HS-5 (cell line): ENCODE measurements at regions not wholly inside any gene's neighbourhood (a gene's known extent, or its start where the extent isn't known, plus 50 kb on each side); places are given as distances from the start of the nearest gene placed in this dataset.
A peak's percentile ranks its signal among the peaks of the same experiment; 100 is the strongest.

ENCODE experiments used
- DNase-seq: peaks from one replicate; pipeline ENCODE4 v3.0.0-alpha.2; 2012; ENCODE audit warnings: low read depth

DNA sequence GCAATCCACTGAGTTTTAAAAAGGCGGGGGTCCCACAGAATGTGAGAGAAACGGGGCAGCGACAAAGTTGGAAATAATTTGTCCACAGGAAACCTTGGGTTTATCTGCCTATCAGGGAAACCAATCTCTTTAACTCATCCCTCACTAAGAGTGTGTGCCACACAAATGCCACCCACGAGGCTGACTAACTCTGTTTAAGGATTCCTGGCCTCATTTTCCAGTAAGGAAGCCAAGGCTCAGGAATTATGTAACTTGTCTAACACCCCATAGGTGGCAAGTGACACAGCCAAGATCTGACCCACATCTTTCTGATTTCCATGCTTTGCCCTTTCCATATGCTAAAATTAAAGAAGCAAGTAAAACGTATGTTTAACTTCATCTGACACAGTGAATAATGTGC is 263.2 kb downstream of the CNTN3 start:
- DNase-seq, result no peak

DNA sequence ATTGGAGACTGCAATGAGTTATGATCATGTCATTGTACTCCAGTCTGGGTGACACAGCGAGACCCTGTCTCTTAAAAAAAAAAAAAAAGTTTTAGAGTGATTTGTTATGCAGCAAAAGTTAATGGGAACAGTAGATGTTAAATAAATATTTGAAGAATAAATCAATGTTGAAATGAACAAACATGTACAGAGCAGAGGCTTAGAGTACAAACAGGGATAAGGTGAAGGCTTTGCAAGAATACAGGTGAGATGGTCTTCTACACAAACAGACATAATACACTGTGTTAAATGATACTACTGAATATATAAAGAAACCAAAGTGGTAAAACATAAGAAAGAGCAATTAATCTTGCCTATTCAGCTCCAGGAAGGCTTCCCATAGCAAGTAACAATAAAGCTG is 265.4 kb downstream of the CNTN3 start:
- no peak for DNase-seq

DNA sequence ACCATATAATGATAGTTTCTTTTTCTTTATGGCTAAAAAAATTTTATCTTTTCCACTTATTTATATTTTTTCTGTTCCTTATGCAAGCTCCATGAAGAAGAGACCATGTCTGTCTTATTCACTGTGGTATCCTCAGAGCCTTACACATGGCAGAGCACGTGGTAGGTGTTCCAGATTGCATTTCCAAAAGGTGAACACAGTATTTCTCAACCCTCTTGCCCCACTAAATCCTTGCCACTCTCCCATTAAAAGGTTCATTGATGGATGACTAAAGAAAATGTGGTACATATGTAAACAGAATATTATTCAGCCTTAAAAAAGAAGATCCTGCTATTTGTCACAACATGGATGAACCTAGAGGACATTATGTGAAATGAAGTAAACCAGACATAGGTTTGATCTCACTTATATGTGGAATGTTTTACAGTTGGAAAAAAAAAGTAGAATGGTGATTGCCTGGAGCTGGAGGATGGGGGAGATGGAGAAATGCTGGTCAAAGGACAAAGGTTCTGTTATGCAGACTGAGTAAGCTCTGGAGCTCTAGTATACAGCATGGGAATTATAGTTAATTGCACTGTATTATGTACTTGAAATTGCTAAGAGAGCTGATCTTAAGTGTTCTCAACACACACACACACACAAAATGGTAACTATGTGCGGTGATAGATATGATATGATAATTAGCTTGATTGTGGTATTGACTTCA is 266.7 kb downstream of the CNTN3 start:
- no peak for DNase-seq

DNA sequence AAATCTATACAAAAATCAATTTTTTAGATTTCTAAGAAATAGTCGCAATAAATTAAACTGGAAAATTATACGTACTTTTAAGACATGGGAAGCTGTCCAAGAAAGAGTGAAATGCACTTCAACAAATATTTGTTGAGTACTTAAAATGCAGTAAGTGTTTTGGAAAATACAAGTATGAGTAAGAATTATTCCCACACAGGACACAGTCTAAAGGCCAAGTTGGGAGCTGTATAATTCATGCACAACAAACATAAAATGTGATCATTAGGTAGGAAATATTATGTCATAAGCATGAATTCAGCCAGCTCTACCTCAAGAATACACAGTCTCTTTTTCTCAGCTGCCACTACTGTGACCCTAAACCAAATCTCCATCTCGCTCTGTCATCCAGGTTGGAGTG is 267.6 kb downstream of the CNTN3 start:
- no peak for DNase-seq

DNA sequence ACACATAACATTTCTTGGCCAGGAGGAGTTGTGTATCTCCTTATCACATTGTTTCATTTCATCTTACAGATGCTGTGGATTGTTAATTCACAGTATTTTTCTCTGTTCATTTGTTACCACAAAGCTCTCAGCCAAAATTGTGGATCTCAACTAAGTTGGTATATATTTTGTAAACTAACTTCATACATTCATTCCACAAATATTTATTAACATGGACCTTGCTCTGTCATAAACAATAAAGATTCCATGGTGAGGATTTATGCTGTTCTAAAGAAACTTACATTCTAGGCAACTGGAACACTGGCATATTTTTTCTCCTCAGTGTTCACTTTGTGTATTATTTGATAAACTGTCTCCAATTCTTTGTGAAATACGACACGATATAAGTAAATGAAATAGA is 268.8 kb downstream of the CNTN3 start:
- DNase-seq, result no peak

DNA sequence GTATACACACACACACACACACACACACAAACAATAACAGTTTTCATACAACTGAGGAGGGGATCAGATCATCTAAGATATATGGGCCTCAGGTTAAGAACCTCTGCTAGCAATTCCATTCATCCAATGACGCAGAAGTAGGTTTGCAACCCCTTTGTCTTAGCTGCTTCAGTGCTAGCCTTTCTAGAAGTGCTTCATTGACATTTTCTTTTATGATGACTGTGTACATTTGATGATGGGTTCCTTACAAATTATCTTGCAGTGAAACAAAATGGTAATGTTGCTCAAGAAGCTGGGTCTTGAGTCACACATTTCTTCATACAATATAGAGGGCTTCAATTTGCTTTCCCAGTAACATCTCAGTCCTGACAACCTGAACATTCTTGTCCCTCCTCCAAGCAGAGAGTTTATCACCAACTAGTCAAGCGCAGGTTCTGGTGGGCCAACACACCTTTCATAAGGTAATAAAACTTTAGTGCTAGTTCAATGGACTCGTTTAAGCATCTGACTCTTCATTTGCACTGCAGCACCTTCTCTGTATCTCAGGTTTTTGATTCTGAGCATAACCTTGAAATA is 269.5 kb downstream of the CNTN3 start:
- DNase-seq, result no peak

DNA sequence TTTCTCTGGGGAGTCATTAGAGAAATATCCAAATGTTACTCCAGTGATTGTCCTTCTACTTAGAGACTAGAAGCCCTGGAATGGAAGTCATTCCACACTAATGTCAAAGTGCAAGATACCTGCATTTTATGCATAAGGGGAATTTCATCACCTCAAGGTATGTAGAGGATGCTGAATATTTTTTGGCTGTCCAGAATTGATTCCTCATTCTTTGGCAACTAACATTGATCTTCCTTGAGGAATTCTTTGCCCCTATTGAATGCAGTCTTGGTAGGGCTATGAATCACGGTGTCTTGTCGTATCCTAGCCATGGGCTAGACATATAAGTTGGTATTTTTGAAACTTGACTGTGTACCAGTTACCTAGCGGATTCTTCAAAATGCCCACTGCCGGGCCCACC is 271.1 kb downstream of the CNTN3 start:
- no peak for DNase-seq

DNA sequence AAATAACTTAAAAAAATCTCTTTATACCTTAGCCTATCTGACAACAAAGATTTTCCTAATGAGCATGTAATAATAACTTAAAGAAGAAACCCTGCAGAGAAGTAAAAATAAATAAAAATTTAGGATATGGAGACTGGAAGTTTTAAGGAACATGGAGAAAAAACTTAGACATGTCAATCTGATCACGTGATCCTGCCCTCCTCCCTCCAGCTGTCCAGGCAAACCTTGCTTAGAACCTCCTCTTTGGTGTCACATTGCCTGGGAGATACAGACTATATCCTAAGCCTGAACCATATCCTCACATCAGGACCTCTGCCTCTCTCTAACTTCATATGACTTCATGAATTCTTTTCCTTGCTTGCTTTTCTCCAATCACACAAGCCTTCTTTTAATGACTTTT is 275.5 kb downstream of the CNTN3 start:
- no peak for DNase-seq

DNA sequence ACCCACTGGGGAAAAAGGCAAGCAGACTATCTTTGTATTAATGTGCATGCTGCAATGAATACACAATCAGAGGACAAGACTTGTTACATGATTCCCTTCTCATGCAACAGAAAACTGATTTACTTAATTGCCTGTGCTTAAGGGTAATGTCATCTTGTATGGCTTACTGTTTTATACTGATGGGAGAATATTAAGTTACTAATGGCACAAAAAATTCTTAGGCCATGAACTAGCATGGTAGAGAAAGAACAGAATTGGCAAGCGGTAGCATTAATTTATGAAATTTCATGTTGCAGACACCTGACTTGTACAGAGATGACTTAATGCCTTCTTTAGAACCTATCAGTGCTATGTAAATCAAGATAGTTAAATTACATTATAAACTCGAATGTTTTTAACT is 282.3 kb downstream of the CNTN3 start:
- DNase-seq, result no peak

DNA sequence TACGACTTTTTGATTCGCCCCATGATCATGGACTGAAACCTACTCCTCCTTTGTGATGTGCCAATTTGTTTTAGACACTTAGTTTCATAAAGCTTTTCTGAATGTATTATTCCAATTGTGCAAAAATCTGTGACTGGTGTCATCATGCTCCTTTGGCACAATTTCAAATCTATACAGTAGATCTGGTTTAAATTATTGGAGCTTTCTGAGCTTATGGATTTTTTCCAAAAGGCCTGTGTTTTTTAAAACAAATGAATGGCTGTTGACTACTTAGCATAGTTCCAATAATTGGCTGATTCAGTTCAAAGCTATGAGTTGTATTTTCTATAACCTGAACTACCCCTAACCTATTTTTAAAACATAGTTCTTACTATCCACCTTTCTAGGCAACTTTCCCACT is 282.7 kb downstream of the CNTN3 start:
- no peak for DNase-seq

DNA sequence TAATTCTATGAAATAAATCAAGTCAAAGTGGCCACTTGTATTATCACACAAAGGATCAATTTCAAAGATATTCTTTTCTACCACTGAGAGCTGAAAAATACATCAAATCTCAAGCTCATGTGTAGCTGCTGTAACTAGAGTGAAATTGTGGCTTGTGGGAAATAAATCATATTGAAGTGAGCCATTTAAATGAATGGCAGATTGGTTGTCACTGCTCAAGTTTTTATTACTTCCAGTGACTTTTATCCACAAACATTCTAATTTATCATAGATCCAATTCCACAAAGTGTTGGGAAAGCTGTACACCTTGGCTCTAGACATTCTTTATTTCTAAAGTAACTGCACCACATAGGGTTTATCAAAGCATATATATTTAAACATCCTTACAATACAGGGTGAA is 285.4 kb downstream of the CNTN3 start:
- DNase-seq, result no peak

DNA sequence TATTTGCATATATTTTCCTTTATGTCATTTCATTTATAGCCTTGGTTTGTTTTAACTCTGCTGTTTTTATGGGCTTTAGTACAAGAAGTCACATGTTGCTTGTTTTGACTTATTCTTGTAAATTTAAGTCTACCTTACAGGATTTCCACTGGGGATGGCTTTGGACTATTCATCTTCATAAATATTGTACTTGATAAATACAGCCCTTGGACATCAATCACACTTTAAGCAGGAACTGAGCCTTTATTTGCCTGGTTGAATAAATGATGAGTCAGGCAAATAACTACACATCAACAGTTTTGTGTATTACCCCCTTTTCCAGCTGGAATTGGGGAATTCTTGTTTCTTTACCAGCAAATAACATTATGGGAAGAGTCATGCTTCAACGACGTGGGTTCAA is 286.0 kb downstream of the CNTN3 start:
- DNase-seq, result no peak

DNA sequence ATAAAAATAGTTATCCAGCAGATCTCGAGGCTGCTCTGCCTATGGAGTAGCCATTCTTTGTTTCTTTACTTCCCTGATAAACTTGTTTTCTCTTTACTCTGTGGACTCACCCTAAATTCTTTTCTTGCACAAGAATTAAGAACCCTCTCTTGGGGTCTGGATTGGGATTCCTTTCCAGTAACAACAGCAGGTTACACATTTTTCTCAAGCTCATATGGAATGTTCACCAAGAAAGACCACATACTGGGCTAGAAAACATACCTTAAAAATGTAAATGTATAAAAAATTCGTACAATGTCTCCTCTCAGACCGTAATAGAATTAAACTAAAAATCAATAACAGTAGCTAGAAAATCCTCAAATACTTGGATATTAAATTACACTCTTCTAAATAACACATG is 299.2 kb downstream of the CNTN3 start:
- no peak for DNase-seq

DNA sequence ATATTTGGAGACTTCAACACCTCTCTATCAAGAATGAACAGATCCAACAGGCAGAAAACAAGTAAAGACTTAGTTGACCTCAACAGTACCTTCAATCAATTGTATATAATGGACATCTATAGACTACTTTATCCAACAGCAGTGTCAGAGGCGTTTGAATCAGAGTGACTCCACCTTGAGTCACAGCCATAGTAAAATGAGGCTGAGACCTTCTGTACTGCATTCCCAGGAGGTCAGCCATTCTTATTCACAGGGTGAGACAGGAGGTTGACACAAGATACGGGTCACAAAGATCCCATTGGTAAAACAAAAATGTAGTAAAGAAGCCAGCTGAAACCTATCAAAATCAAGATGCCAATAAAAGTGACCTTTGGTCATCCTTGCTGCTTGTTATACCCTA is 299.8 kb downstream of the CNTN3 start:
- peak; percentile 23 for DNase-seq

DNA sequence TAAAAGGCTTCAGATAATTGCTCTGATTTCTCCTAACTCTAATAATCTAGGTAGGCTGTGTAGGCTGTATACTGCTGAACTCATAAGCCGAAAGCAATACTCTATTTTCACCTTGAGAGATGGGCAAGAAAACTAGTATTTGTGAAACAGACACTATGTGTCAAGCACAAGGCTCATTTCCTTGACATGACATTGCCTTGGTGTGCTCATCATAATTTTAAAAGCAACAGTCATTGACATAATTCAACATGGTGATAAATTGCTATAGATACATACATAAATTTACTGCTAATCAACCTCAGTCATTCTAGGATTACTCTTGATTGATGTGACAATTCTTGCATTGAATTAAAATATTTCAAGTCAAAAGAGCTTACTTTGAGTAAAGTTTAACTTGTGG is 304.7 kb downstream of the CNTN3 start:
- no peak for DNase-seq

DNA sequence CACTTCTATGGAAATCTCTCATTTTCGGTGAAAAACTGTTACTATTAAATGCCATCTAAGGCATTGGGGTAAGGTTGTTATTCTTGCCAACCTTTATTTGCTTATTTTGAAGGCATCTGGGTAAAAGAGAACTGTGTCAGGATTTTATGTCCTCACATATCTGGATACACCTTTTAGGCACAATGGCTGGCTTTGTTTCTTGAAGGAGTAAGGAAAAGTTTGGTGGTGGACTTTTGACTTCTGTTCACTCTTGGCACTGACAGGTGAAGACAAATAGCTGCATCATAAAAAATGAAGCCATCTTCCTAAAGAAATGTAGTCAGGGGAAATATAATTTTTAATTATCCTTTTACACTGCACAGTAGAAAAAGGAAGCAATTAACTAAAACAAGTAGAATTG is 310.0 kb downstream of the CNTN3 start:
- no peak for DNase-seq

DNA sequence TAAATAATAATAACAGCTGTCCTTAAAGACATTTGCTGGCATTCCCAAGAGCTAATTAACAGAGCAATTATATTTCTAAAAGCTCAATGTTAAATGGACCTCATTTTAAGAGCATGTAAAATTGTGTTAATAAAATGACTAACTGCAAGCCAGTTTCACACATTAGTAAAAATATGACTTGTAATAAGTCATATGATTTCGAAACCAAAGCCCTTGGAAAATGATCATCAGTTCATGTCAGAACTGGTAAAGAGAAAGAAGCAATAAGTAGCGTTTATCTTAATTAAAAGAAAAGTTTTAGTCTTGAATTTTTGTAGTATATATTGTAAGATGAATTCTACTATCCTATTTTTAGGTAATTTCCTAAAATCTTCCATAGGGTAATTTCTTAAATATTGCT is 310.7 kb downstream of the CNTN3 start:
- DNase-seq, result no peak

DNA sequence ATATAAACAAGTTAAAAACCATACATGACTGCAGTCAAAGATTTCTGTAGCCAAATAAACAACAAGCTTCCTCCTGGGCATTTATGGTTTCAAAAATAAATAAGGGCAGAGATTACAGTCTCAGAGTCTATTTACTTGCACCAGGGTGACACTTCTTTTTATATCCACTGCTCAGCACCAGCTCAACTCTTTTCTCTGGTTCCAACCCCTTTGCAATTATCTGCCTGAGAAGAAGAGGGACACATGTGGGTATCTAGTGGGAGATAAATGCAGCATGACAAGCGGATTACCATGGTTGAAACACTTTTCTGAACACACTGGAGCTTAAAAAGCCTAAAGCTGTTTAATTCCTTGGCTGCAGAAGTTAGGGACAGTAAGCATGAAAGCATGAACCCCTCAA is 311.5 kb downstream of the CNTN3 start:
- DNase-seq, result no peak

DNA sequence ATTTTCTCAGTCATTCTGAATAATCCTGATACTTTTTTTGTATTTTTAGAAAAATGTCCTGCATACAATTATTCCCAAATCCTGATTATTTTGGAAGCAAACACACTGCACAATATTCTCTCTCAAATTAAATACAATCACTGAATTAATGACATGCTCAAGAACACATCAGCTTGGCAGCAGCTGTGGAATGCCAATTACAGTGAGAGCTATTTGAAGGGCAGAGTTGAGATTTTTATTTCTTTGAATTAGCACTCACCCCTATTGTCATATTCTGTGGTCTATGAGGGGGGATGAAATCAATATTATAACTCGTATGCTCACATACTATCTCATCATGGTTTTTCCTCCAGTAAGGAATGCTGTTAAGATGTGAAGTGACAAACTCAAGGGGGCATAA is 312.2 kb downstream of the CNTN3 start:
- no peak for DNase-seq

DNA sequence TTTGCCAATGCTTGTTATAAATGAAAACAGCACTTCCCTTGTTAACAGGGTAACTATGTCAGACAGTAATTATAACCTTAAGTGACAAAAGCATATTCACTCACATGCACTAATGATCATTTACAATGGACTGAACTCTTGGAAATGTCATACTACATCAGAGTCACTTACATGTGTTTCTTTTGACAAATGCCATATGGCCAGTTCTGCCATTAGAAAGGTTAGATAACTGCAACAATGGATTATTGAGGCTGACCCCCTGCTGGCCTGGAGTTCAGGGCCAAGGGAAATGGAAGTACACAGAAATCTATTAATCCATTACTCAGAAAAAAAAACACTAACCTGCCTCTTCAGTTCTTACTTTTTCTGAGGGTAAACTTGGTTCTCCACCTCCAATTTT is 313.4 kb downstream of the CNTN3 start:
- DNase-seq, result no peak

DNA sequence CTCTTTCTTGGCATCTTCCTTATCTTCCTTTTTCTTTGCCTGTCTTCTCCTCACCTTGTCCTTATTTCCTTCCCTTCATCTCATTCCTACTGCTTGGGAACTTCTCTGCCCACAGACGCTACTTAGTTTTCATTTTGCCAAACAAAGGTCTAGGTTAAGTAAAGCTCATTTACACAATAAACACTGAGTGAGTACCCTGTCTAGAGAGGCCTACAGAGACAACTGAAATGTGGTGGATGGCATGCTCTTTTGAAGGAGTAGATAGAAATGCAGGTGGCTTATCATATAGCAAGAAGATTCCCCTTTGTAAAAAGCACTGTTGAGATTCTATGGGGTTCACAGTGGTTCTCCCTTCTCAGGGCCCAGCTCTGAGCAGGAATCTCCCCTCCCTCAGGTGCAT is 319.0 kb downstream of the CNTN3 start:
- no peak for DNase-seq

DNA sequence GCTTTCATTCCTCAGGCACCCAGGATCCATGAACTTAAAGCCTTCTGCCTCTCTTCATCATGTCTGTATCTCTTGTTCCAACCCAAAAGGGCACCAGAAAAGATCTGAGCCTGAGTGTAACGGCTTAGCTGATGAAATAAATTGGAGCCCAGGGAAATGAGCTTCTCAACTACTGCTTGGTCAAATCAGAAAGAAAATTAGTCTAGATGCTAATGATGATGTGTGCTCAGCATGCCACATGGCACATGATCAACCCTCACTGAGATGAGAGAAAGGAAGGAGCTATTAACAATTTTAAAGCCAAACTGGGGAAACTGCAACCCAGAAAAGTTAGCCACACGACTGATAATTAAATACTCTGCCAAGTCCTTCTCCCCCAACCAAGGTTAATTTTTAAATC is 325.7 kb downstream of the CNTN3 start:
- no peak for DNase-seq

DNA sequence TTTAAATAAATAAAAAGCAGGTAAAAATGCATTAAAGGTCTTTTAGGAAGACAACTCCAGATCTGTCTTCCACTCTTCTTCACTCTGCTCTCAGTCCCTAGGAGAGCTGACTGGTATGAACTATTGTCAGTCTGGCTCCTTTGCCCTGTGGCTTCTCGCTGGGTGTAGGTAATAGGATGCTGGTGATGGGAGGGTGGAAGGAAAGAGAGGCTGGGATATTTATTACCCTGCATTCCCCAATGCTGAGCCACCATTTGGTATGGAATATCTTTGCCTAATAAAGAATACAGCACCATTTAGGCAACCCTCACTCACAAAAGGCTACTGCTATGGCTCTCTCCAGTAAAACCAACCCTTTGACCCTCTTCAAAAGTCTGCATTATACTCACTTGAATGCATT is 326.9 kb downstream of the CNTN3 start:
- DNase-seq, result no peak

DNA sequence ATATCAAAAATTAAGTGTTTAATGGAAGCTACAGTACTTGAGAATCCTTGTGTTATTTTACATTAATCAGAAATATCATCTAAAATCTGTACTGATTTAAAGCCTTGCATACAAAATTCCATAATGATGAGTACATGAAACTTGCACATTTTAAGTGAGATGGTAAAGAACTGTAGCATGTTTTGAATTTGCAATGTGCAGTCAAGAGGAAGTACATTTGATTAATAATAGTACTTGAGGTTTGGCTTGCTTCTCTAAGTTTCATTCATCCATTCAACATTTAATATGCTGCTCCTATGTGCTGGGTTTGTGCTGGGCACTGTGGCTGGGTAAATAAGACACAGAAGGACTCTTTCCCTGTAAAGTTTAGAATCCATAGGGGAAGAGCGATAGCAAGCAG is 332.3 kb downstream of the CNTN3 start:
- no peak for DNase-seq

DNA sequence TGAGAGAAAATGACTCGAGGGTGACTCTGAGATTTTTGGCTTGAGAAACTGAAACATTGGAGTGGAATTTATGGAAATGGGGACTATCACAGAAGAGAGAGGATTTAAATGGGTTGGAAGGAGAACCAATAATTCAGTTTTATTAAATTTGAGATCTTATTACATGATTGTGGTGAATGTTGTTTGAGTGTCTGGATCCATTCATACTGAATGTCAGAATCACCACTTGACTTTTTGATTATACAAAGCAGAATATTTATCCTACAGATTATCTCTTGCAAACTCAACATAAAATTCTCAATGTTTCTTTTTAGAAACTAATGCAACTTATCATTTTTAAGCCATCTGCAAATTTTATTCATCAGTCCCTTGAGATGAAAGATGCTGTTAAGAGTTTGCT is 332.8 kb downstream of the CNTN3 start:
- DNase-seq, result no peak
